ENCODE measurements at regions not wholly inside any gene's neighbourhood (a gene's known extent, or its start where the extent isn't known, plus 50 kb on each side); places are given as distances from the start of the nearest gene placed in this dataset.

- no peak for TF ChIP-seq POLR2A (IDR thresholded peaks at IDR 0.05)
- TF ChIP-seq CTCF (IDR thresholded peaks at IDR 0.05): no peak
Observed at GRCh38 chr2:21363364-21363763, 239.6 kb downstream of the TDRD15 start.

All from heart left ventricle (tissue), 13 donors.